Stimulated activated naive CD8-positive, alpha-beta T cell treated with anti-CD3 and anti-CD28 coated beads, Interleukin-15, Interleukin-2, amounts not matched to agents 100 ng/mL and 50 ng/mL, for 24 hours (primary cell): ENCODE measurements at regions not wholly inside any gene's neighbourhood (a gene's known extent, or its start where the extent isn't known, plus 50 kb on each side); places are given as distances from the start of the nearest gene placed in this dataset.

Experiments used
- H3K27ac Mint-ChIP-seq: one replicate; pipeline ENCODE4 v1.8.0; 2021; ENCODE audit warnings: mild to moderate bottlenecking, mixed read lengths
- H3K27me3 Mint-ChIP-seq: one replicate; pipeline ENCODE4 v1.8.0; 2021; ENCODE audit warnings: mixed read lengths
- H3K36me3 Mint-ChIP-seq: one replicate; pipeline ENCODE4 v1.8.0; 2021; ENCODE audit warnings: low read depth, mixed read lengths
- H3K4me1 Mint-ChIP-seq: one replicate; pipeline ENCODE4 v1.8.0; 2021; ENCODE audit warnings: low read depth, mixed read lengths
- H3K4me3 Mint-ChIP-seq: one replicate; pipeline ENCODE4 v1.8.0; 2021; ENCODE audit warnings: mild to moderate bottlenecking, mixed read lengths
- H3K9me3 Mint-ChIP-seq: one replicate; pipeline ENCODE4 v1.8.0; 2021; ENCODE audit warnings: mixed read lengths

DNA sequence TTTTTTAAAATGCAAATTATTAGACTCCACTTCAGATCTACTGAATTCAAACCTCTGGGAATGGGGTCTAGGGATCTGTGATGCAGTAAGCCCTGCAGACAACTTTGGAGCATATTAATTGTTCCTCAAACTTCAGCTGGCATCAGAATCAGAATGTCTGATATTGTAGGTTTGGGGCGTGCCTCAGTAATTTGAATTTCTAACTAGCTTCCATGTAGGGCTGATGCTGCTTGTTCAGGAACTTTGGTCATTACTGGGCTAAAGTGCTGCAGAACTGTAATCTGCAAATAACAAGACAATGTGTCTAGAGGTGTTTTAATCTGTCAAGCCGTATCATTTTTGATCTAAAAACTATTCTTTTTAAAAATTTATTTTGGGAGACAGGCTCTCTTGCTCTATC lies 1719.7 kb upstream of the PIK3C3 start:
- Mint-ChIP-seq H3K27ac (no peak overlapping the region), H3K27me3 (no peaks in the 10 kb centered on the region), H3K4me3 (no peak overlapping the region), H3K36me3 (no peaks in the 10 kb centered on the region), H3K4me1 (no peaks in the 10 kb centered on the region), H3K9me3 (no peaks in the 10 kb centered on the region)

DNA sequence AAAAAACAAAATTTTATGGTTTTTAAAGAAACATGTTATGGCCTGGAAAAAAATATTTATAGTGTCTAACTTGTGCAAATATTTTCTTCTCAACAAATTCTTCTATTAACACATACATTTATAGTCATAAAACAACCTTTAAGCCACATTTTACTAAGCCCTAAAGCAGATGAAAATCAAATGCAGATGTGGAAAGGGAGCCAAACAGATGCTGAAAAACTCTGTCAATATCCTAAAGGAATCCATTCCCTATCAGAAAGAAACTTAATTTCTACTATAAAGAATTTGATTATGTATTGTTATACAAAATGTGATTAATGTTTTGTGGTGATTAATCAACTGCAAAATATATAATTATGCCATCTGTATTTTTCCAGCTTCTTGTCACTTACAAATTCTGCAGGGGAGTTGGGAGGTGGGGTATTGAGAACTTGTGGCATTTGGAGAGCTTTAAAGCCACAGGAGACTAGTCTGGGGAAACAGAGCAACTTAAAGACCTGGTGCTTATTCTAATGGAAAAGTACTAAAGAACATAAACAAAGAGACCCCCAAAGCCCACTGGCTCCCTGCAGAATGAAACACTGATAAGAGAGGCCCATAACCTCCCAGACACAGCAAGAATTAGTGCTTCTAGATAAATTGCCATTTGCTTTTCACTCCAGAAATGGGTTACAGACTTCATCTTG lies 1721.0 kb upstream of the PIK3C3 start:
- Mint-ChIP-seq H3K27me3 (no peaks in the 10 kb centered on the region), H3K9me3 (peaks cover 5% of the 10 kb centered on the region), H3K27ac (no peak overlapping the region), H3K36me3 (no peaks in the 10 kb centered on the region), H3K4me3 (no peak overlapping the region), H3K4me1 (no peaks in the 10 kb centered on the region)

DNA sequence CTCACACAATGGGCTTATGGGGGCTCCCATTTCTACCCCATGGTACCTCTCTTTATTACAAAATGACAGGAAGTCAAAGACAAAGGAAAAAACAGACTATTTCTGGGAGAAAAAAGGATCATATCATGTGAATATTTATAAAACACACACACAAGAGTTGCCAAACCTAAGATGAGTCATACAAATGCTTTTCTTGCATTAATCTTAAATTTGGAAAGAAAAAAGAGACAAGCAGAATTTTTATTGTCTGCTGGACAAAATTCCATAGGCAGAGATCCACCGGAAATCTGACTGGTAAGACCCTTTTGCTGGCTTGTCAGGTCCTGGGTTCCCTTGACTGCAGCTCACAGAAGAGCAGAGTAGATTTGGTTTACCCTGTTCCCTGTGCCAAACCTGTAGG lies 1732.3 kb upstream of the PIK3C3 start:
- Mint-ChIP-seq H3K4me1 (no peaks in the 10 kb centered on the region), H3K9me3 (peaks cover 10% of the 10 kb centered on the region), H3K27ac (no peak overlapping the region), H3K27me3 (no peaks in the 10 kb centered on the region), H3K4me3 (no peak overlapping the region), H3K36me3 (no peaks in the 10 kb centered on the region)

DNA sequence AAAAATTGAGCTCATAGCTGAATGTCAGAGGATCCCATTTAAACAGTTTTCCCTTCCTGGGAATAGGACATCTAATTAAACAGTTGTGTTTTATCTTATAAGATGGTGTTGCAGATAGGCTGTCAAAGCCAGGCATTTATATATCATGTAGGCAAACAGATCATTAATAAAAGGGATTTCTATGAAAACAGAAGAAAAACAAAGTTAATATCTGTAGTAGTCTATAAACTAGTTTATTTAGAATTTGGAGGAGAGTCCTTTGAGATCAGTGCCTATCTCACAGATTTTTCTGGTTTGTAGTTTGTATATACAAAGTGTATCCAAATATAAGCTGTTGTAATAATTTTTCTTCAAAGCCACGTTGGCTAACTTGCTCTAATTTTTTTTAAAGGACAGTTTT lies 1738.2 kb upstream of the PIK3C3 start:
- peaks cover 14% of the 10 kb centered on the region for H3K9me3 Mint-ChIP-seq
- H3K4me1 Mint-ChIP-seq: no peaks in the 10 kb centered on the region
- no peak overlapping the region for H3K27ac Mint-ChIP-seq
- H3K36me3 Mint-ChIP-seq: no peaks in the 10 kb centered on the region
- no peaks in the 10 kb centered on the region for H3K27me3 Mint-ChIP-seq
- no peak overlapping the region for H3K4me3 Mint-ChIP-seq

DNA sequence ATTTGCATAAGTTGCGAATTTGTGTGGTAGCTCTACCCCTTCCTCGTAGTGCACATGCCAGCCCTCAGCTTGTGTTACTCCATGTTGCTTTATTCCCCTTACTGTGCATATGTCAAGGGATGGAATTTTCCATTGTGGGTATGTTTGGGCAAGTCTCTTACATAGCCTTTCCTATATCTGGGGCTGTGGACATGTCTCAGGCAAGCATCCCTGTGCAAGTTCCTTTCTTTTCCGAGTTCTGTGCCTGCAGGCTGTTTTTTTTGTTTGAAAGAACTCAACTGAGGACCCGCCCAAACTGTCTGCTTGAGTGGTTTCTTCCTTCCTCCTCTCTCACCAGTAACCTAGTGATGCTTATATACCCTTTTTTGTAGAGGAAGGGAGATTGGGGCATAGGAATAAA lies 1739.1 kb upstream of the PIK3C3 start:
- H3K27ac Mint-ChIP-seq: no peak overlapping the region

DNA sequence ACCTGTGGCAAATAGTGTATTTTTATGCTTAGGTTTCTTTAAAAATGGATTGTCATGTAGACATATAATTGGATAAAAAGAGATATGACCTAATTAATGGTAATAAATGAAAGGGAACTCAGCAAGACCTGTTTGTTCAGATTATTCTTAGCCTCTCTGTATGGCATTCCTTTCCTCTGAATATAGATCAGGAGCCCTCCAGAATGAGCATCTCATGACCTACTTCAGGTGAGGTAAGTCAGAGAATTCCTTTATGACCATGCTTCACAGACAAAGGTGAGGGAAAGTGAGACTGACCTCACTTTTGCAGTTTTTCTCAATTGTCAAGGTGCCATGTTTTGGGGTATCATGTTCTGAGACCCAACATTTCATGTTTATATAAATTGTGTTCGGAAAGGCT lies 1744.3 kb upstream of the PIK3C3 start:
- Mint-ChIP-seq H3K4me3 (no peak overlapping the region), H3K27me3 (no peaks in the 10 kb centered on the region), H3K36me3 (no peaks in the 10 kb centered on the region), H3K9me3 (peaks cover 23% of the 10 kb centered on the region), H3K27ac (no peak overlapping the region), H3K4me1 (no peaks in the 10 kb centered on the region)

More for the DNA sequence above, 1739.1 kb upstream of the PIK3C3 start:
- peaks cover 11% of the 10 kb centered on the region for H3K9me3 Mint-ChIP-seq
- H3K27me3 Mint-ChIP-seq: no peaks in the 10 kb centered on the region
- no peaks in the 10 kb centered on the region for H3K36me3 Mint-ChIP-seq
- no peak overlapping the region for H3K4me3 Mint-ChIP-seq
- H3K4me1 Mint-ChIP-seq: no peaks in the 10 kb centered on the region

DNA sequence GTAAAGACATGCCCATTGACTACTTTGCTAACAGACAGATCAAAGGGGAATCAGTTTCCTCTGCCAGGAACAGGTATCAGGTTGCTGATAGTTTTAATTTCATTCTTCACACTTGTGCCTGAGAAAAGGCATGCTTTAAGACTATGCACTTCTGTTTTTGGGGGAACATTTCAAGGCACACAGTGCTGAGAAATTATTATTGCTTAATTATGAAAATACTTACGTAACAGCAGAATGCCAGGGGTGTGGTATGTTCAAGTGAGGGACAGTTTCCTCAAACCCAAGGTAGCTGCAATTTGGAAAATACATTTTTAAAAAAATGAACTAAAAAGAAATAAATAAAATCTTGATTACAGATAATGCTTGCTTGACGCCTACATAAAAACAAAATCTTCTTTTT lies 1746.1 kb upstream of the PIK3C3 start:
- no peaks in the 10 kb centered on the region for H3K36me3 Mint-ChIP-seq
- H3K27me3 Mint-ChIP-seq: no peaks in the 10 kb centered on the region
- no peak overlapping the region for H3K4me3 Mint-ChIP-seq
- no peaks in the 10 kb centered on the region for H3K4me1 Mint-ChIP-seq
- peaks cover 25% of the 10 kb centered on the region for H3K9me3 Mint-ChIP-seq
- H3K27ac Mint-ChIP-seq: no peak overlapping the region

DNA sequence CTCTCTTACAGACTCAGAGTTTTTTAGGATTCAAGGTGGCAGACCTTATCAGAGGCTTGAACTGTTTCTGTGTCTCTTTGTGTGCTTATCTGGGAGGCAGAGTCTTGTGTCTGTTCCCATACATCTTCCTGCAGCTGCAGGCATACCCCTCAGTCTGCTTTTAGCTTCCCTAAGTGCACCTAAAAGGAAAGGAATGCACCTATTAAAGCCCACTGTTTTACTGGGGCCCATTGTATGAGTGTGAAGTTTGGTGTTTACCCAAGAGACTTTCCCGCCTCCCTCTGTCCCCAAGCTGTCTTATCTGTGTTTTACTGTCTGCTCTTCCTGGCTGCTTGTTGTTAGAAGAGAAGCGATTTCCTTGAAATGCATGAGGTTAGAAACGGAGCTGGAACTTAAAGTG lies 1757.3 kb upstream of the PIK3C3 start:
- H3K9me3 Mint-ChIP-seq: peaks cover 17% of the 10 kb centered on the region
- no peaks in the 10 kb centered on the region for H3K4me1 Mint-ChIP-seq
- H3K36me3 Mint-ChIP-seq: no peaks in the 10 kb centered on the region
- no peak overlapping the region for H3K4me3 Mint-ChIP-seq
- H3K27ac Mint-ChIP-seq: no peak overlapping the region
- no peaks in the 10 kb centered on the region for H3K27me3 Mint-ChIP-seq

DNA sequence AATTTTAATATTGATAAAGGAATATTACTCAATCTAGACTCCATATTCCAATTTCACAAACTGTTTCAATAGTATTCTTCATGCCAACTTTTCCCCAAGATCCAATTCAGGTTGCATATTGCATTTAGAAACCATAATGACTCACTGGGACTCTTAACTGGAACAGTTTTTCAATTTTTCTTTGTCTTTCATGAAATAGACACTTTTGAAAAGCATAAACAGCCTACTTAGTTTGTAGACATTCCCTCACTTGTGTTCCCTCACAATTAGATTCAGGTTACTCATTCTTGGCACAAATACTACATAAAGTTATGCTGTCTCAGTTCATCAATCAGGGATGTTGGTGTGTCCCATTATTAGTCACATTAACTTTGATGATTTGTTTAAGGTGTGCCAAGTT lies 1768.4 kb upstream of the PIK3C3 start:
- H3K4me1 Mint-ChIP-seq: no peaks in the 10 kb centered on the region
- H3K27ac Mint-ChIP-seq: no peak overlapping the region
- no peak overlapping the region for H3K4me3 Mint-ChIP-seq

DNA sequence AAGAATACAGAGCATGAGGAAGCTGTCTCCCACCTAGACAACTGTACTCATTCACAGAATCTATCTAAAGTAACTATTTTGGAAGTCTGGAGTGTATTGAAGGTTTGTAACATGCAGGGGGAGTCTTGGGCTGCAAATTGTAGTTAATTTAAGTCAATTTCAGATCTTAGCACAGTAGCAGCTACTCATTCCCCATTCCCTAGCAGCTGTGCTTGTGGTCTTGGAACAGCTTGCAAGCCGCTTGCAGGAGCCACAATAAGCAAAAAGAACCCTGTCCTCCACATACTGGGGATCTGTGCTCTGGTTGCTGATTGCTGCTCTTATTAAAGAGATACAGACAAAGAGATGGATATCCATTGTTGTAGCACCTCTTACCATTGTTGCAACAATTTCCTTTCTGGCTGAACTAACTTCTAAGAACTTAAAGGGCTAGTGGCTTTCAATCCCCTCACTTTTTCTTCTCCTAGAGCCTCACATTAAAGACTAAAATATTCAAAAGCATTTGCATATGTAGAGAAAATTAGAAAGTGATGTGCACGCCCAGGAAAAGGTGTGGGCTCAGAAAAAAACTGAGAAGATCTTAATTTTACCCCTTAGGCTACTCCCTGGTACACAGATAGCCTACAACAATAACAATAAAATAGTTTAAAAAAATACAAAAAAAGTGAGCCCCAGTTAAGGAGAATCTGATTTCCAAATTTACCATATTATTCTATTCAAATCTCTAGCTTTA lies 1775.1 kb upstream of the PIK3C3 start:
- Mint-ChIP-seq H3K36me3 (no peaks in the 10 kb centered on the region), H3K27ac (no peak overlapping the region), H3K9me3 (peaks cover 4% of the 10 kb centered on the region), H3K4me3 (no peak overlapping the region), H3K4me1 (no peaks in the 10 kb centered on the region), H3K27me3 (no peaks in the 10 kb centered on the region)

More for the DNA sequence above, 1768.4 kb upstream of the PIK3C3 start:
- H3K27me3 Mint-ChIP-seq: no peaks in the 10 kb centered on the region
- H3K9me3 Mint-ChIP-seq: no peaks in the 10 kb centered on the region
- no peaks in the 10 kb centered on the region for H3K36me3 Mint-ChIP-seq

DNA sequence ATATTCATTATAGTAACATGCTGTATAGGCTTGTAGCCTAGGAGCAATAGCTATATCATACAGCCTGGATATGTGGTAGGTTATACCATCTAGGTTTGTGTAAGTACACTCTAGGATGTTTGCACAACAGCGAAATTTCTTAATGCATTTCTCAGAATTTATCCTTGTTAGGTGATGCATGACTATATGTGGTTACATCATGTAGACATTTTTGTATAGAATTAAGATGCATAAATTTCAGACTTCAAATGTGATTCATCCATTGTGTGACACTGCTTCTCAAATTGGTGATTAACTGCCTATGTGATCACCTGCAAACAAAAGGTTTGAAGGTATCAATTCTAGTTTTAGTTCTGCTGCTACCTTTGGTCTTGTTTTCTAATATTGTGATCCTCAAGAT lies 1787.0 kb upstream of the PIK3C3 start:
- Mint-ChIP-seq H3K36me3 (no peaks in the 10 kb centered on the region), H3K4me3 (no peak overlapping the region)

DNA sequence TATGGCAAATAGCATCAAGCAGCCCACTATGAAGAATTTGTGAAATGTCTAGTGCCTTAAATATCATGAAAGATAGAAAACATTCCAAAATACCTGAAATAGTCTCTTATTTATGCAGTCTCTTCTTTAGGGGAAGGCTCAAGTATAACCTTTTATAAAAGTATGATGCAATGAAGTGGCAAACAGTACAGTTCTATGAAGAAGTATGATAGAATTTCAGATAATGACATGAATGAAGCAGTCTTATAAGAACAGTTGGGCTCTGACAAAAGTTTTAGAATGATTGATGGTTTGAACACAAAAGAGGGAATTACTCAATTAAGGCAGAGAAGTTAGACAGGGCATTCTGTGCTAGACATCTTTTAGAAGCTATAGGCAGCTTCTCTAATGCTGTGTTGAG lies 1791.8 kb upstream of the PIK3C3 start:
- no peak overlapping the region for H3K4me3 Mint-ChIP-seq
- no peaks in the 10 kb centered on the region for H3K4me1 Mint-ChIP-seq
- no peaks in the 10 kb centered on the region for H3K27me3 Mint-ChIP-seq
- peaks cover 2% of the 10 kb centered on the region for H3K9me3 Mint-ChIP-seq
- no peak overlapping the region for H3K27ac Mint-ChIP-seq
- no peaks in the 10 kb centered on the region for H3K36me3 Mint-ChIP-seq

More for the DNA sequence above, 1787.0 kb upstream of the PIK3C3 start:
- Mint-ChIP-seq H3K27ac (no peak overlapping the region), H3K9me3 (no peaks in the 10 kb centered on the region), H3K4me1 (no peaks in the 10 kb centered on the region), H3K27me3 (no peaks in the 10 kb centered on the region)

DNA sequence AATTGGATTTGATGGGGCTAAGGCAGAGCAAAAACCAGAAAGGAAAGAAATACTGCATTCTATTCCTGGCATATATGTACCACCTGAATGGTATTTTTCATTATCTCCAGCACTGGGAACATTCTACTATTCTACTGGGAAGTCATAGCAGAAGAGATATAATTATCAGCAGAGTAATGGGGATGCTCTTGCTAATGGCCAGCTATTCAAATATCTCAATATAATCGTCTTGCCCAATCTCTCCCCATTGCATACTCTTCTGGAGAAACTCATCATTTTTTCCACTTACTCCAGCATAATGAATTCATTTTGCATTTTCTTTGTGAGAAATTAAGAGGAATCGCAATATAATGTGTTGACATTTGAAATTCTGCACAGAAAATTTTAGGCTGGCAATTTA lies 1794.7 kb upstream of the PIK3C3 start:
- H3K36me3 Mint-ChIP-seq: no peaks in the 10 kb centered on the region
- peaks cover 7% of the 10 kb centered on the region for H3K9me3 Mint-ChIP-seq
- H3K4me3 Mint-ChIP-seq: no peak overlapping the region
- H3K27me3 Mint-ChIP-seq: no peaks in the 10 kb centered on the region
- no peak overlapping the region for H3K27ac Mint-ChIP-seq
- H3K4me1 Mint-ChIP-seq: no peaks in the 10 kb centered on the region

DNA sequence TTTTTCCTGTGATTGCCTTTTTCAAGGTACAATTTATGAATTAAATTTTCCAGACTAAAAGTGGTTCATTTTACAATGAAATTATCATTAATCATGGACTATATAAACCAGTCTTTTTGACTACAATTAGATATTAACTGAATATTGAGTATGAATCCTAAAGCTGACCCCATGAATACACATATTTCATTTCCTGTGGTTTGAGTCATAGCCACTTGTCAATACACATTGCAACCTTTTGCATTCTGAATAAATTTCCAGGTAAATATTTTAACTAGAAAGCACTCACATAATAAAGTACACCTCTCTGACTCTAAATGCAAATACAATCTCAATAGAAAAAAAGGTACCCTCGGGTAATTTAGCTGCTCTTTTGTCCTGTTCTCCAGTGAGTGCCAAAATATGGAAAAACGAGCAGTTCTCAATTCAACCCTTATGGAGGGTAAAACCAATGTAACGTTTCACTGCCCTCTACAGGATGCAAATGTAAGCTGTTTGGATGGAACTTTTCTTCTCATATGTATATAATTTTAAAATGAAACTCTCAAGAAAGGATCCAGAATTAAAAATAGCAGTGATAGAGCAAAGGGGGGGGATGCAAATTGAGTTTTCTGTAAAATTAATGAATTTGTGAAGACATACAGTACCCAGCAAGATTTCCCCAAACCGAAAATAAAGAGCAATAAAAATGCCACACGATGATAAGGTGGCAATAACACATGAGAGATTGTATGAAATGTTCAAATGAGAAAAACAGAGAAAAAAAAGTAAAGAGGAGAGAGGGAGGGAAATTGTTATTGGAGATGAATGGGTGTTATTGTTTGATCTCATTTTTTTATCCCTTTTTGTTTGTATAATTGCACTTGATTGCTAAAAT lies 1795.7 kb upstream of the PIK3C3 start:
- Mint-ChIP-seq H3K36me3 (no peaks in the 10 kb centered on the region), H3K27me3 (no peaks in the 10 kb centered on the region), H3K4me1 (no peaks in the 10 kb centered on the region), H3K27ac (no peak overlapping the region), H3K4me3 (no peak overlapping the region), H3K9me3 (peaks cover 7% of the 10 kb centered on the region)

DNA sequence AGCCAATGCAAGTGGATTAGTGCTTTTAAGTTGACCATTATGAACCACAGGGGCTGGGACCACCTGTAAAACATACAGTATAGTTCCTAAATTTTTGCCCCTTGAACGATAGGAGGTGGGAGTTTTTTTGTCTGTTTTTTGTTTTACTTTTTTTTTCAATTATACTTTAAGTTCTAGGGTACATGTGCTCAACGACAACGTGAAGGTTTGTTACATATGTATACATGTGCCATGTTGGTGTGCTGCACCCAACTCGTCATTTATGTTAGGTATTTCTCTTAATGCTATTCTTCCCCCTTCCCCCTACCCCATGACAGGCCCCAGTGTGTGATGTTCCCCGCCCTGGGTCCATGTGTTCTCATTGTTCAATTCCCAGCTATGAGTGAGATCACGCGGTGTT lies 1797.9 kb upstream of the PIK3C3 start:
- no peak overlapping the region for H3K27ac Mint-ChIP-seq
- no peaks in the 10 kb centered on the region for H3K36me3 Mint-ChIP-seq
- no peaks in the 10 kb centered on the region for H3K27me3 Mint-ChIP-seq
- H3K9me3 Mint-ChIP-seq: peaks cover 7% of the 10 kb centered on the region
- no peaks in the 10 kb centered on the region for H3K4me1 Mint-ChIP-seq
- no peak overlapping the region for H3K4me3 Mint-ChIP-seq
